ENCODE measurements at regions not wholly inside any gene's neighbourhood (a gene's known extent, or its start where the extent isn't known, plus 50 kb on each side); places are given as distances from the start of the nearest gene placed in this dataset.

DNA sequence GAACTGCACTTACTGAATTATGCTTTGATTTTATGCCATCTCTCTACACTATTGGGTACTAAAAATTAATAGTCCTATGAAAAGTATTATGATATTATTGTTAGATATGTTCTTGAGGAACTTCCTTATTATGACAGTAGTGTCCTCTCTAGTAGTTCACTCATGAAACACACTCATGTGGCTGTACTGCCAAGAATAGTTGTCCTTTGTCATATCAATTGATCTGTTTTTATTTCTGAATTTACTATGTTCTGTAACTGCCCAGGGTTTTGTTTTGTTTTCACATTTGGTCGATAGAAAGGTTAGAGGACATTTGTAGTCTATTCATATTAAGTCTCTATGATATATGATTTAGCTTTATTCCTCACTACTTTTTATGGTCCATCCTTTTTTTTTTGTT is 215.2 kb downstream of the PPARGC1A start:
- DNase-seq (ENCODE audit: low read depth in 4 of 4, low spot score in 2 of 4), result no peak

DNA sequence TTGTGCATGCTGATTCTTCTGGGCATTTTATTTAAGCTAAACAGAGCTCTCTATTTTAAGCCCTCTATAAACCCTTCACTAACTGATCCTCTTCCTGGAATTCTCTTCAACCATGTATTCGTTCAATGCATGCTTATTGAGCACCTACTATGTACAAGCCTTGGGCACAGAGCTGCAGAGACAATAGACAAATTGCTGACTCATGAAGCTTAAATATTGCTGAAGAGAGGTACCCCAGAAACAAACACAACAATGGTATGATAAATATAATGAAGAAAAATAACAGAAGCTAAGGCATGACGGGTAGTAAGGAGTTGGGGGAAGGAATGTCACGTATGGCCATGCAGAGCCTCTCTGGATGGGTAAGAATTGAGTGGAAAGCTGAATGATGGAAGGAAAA is 222.2 kb downstream of the PPARGC1A start:
- DNase-seq (ENCODE audit: low read depth in 4 of 4, low spot score in 2 of 4), result no peak

DNA sequence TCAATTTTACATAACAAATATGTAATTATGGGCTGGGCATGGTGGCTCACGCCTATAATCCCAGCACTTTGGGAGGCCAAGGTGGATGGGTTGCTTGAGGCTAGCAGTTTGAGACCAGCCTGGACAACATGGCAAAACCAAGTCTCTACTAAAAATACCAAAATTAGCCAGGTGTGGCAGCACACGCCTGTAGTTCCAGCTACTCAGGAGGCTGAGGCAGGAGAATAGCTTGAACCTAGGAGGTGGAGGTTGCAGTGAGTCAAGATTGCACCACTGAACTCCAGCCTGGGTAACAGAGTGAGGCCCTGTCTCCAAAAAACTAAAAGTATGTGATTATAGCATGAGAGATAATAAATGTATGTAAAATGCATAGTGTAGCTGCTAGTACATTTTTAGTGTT is 229.0 kb downstream of the PPARGC1A start:
- no peak for DNase-seq (ENCODE audit: low read depth in 4 of 4, low spot score in 2 of 4)

GRCh38 chr4:23654791-23655190 is 235.1 kb downstream of the PPARGC1A start:
- no peak for DNase-seq (ENCODE audit: low read depth in 4 of 4, low spot score in 2 of 4)

GRCh38 chr4:23648854-23649596 is 240.8 kb downstream of the PPARGC1A start:
- DNase-seq (ENCODE audit: low read depth in 4 of 4, low spot score in 2 of 4), result no peak

DNA sequence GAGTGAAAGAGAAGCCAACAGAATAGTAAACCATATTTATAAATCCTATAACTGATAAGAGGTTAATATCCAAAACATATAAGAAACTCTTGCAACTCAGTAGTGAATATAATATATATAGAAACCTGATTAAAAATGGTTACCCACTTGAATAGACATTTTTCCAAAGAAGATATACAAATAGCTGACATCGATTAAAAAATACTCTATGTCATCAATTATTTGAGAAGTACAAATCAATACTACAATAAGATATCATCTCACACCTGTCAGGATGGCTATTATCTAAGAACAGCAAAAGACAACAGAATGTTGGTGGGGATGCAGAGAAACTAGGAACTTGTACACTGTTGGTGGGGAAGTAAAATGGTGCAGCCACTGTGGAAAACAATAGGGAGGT is 254.4 kb downstream of the PPARGC1A start:
- no peak for DNase-seq (ENCODE audit: low read depth in 4 of 4, low spot score in 2 of 4)

DNA sequence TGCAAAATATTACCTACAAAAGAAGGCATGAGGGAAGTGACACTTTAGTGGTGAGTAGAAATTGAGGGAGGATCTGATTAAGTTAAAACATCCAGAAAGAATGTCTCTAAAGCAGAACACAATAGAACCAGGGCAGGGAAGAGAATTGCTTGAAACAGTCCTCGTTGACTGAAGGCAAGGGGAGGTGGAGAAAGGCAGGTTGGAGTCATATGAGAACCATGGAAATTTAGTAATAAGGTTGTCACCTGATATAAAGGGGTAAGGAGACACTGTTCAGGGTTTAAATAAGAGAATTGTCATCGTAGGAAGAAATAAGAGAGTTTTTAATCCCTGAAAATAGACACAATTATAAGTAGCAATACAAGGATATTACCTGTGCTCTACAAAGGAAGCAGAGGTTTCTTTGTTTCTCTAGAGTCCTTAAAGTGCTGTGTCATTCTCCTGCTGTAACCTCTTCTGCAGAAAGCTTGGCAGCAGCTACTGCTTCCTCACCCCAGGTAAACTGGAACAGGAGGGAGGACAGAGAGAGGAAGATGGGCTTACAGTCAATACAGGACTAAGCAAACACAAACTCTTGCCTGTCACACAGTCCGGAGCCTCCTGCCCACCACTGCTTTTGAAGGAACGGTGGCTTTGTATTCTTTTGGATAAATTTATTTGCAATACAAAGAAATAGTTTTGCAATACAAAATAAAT is 258.4 kb downstream of the PPARGC1A start:
- DNase-seq (ENCODE audit: low read depth in 4 of 4, low spot score in 2 of 4), result no peak

GRCh38 chr4:23630110-23630509 is 259.7 kb downstream of the PPARGC1A start:
- no peak for DNase-seq (ENCODE audit: low read depth in 4 of 4, low spot score in 2 of 4)

DNA sequence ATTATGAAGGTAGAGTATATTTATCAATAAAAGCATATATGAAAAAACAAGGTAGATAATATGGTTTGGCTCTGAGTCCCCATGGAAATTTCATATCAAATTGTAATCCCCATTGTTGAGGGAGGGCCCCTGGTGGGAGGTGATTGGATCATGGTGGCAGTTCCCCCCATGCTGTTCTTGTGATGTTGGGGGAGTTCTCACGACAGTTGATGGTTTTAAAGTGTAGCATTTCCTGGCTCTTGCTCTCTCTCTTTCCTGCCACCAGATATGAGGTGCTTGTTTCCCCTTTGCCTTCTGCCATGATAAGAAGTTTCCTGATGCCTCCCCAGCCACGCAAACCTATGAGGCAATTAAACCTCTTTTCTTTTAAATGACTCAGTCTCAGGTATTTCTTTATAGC is 260.4 kb downstream of the PPARGC1A start:
- no peak for DNase-seq (ENCODE audit: low read depth in 4 of 4, low spot score in 2 of 4)

DNA sequence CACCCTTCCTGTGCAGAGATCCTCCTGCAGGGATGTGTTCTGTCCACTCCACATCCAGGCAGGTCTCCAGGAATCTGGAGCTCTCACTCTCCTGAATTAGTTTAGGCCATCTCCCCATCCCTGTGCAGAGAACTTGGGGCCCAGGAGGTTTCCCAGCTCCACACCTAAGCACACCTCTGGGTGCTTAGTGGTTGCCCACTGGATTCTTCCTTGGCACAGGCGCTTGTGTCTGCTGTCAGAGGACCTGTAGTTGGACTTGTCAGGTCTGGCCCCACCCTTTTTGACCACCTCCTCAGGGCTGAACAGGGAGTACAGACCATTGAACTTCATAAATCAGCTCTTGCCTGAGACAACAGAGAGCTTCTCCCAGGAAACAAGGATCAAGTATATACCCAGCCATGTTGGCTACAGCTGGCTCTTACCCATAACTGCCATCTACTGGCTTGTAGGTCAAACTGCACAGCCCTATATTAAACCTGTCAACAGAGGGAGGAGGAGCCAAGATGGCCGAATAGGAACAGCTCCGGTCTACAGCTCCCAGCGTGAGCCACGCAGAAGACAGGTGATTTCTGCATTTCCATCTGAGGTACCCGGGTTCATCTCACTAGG is 275.5 kb downstream of the PPARGC1A start:
- no peak for DNase-seq (ENCODE audit: low read depth in 4 of 4, low spot score in 2 of 4)

GRCh38 chr4:23613782-23614181 is 276.1 kb downstream of the PPARGC1A start:
- DNase-seq (ENCODE audit: low read depth in 4 of 4, low spot score in 2 of 4), result no peak

DNA sequence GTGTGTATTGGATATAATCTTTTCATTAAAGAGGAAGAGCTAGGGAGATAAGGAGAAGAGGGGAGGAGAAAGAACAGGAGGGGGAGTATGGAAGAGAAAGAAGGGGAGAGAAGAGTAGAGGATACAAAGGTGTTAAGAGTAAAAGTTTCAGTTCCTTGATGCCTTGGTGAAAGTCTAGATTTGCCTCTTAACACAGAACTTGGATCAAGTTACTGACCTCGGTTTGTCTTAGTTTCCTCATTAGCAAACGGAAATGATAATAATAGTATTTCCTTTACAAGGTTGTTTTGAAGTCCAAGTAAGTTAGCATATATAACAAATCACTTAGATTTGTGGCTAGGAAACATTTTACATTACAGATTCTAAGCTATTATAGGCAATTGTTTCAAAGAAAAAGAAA is 287.1 kb downstream of the PPARGC1A start:
- no peak for DNase-seq (ENCODE audit: low read depth in 4 of 4, low spot score in 2 of 4)

DNA sequence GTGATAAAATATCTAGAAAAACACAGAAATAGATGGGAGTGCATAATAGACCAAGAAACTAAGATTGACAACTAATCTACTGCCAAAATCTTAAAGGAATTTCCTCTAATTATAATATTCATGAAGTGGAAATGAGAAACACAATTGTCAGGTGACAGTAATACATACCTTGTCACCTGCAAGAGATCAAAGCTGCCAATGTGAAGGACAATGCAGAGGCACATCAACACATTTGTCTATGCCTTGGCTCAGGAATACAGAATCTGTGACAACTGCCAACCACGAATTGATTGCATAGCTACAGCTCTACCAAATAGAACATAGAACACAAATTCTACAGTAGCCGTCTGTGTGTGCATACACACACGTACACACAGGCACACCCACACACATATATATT is 295.7 kb downstream of the PPARGC1A start:
- DNase-seq (ENCODE audit: low read depth in 4 of 4, low spot score in 2 of 4), result no peak

DNA sequence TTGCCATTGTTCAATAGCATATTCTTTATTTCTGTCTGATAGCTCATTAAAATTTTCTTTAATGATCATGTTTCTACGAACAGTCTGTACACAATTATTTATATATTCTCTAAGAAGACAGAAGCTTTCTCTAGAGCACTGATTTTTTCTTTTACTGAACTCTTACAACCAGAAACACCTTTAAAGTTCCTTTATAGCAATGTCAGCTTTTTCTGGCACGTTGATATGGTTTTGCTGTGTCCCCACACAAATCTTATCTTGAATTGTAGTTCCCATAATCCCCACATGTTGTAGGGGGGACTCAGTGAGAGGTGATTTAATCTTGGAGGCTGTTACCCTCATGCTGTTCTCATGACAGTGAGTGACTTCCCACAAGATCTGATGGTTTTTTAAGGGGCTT is 299.4 kb downstream of the PPARGC1A start:
- DNase-seq (ENCODE audit: low read depth in 4 of 4, low spot score in 2 of 4), result no peak

- DNase-seq (ENCODE audit: low read depth in 4 of 4, low spot score in 2 of 4), result no peak
These were observed 305.8 kb downstream of the PPARGC1A start for GRCh38 chr4:23584024-23584423.

GRCh38 chr4:23582671-23583070 is 307.2 kb downstream of the PPARGC1A start:
- no peak for DNase-seq (ENCODE audit: low read depth in 4 of 4, low spot score in 2 of 4)

- DNase-seq (ENCODE audit: low read depth in 4 of 4, low spot score in 2 of 4), result no peak
These were observed 310.7 kb downstream of the PPARGC1A start for GRCh38 chr4:23579166-23579565.

DNA sequence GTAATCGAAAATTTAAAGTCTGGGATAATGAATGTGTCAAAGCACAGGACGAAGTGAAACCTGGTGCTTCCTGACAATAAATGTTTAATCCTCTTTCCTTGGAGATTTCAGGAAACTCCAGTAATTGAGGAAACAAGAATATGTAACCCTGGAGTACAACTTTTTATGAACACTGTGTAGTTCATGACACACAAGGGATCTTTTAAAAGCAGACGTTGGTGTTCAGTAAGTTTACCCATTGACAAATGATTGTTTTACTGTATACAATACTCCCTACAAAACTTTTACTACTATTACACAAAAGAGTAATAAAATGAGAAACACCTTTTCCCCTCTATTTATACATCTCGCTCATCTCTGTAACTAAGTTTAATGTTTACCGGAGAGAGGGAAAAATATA is 312.4 kb downstream of the PPARGC1A start:
- no peak for DNase-seq (ENCODE audit: low read depth in 4 of 4, low spot score in 2 of 4)

- DNase-seq (ENCODE audit: low read depth in 4 of 4, low spot score in 2 of 4), result no peak
These were observed 317.5 kb downstream of the PPARGC1A start for GRCh38 chr4:23572382-23572781.

DNA sequence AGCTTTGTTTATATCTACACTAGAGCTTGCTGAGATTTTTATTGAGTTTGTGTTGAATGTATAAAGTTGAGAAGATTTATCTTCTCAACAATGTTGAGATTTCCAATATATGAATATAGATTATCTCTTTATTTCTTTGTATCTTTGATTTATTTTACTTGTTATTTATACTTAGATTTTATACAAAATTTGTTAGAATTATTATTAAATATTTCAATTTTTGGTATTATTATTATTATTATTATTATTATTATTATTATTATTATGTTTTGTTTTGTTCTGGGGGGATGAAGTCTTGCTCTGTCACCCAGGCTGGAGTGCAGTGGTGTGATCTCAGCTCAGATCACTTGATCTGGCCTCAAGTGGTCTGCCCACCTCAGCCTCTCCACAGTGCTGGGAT is 322.5 kb downstream of the PPARGC1A start:
- no peak for DNase-seq (ENCODE audit: low read depth in 4 of 4, low spot score in 2 of 4)

DNA sequence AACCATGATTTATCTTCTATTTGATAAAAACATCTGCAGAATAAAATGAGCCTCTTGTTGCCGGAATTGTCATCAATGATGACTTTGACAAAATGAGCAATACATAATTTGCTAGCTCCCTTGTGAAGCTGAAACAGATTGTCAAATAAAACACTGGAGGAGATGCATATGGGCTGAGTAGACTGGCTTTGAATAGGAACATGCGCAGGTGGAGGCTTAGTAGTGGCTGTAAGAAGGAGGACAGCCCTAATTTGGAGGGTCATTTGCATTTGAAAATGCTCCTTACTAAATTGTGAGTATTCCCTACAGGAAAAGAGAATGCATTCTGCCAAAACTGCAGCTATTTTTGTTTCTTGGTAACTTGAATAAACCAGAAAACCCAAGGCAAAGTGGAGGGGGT is 329.1 kb downstream of the PPARGC1A start:
- no peak for DNase-seq (ENCODE audit: low read depth in 4 of 4, low spot score in 2 of 4)

DNA sequence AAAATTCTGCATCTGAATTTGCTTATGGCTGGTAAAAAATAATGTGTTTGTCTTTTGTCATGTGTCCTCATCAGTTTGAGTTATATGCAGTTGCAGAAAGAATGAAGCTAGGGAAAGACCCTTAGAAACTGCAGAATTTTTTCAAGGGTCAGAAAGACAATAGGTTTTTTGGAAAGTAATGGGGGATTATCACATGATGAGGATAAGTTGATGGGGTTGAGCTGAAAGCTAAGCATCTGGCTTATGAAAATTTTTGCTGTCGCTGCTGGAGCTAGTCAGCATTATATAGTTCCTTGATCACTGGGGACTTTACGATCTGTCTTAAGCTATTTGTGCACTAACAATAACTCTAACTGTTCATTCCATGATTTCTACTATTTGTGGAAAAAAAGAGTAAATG is 331.7 kb downstream of the PPARGC1A start:
- no peak for DNase-seq (ENCODE audit: low read depth in 4 of 4, low spot score in 2 of 4)
